22Rv1 (cell line): ENCODE measurements at regions not wholly inside any gene's neighbourhood (a gene's known extent, or its start where the extent isn't known, plus 50 kb on each side); places are given as distances from the start of the nearest gene placed in this dataset.

Experiments used
- H3K27ac ChIP-seq: fragments of 450-650 bp; 2 replicates; pipeline ENCODE4 v1.5.1; 2017
- ZFX ChIP-seq: fragments of 450-650 bp; IDR thresholded peaks from 2 replicates; pipeline ENCODE4 v1.6.1; 2017; ENCODE audit warnings: antibody characterized with exemption, borderline replicate concordance
- TF ChIP-seq, protein P1 (sequence below): fragments of 450-650 bp; IDR thresholded peaks from 2 replicates; pipeline ENCODE4 v1.5.1; 2017; ENCODE audit warnings: mild to moderate bottlenecking

GRCh38 chr4:166284221-166284620 is 411.2 kb downstream of the TLL1 start:
- no peak overlapping the region for H3K27ac ChIP-seq
- TF ChIP-seq ZFX = no peak
- TF ChIP-seq, protein P1, sequence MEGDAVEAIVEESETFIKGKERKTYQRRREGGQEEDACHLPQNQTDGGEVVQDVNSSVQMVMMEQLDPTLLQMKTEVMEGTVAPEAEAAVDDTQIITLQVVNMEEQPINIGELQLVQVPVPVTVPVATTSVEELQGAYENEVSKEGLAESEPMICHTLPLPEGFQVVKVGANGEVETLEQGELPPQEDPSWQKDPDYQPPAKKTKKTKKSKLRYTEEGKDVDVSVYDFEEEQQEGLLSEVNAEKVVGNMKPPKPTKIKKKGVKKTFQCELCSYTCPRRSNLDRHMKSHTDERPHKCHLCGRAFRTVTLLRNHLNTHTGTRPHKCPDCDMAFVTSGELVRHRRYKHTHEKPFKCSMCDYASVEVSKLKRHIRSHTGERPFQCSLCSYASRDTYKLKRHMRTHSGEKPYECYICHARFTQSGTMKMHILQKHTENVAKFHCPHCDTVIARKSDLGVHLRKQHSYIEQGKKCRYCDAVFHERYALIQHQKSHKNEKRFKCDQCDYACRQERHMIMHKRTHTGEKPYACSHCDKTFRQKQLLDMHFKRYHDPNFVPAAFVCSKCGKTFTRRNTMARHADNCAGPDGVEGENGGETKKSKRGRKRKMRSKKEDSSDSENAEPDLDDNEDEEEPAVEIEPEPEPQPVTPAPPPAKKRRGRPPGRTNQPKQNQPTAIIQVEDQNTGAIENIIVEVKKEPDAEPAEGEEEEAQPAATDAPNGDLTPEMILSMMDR = no peak

- H3K27ac ChIP-seq = no peak overlapping the region
- TF ChIP-seq, protein P1 = no peak
- TF ChIP-seq ZFX = no peak
These were observed 417.4 kb downstream of the TLL1 start for GRCh38 chr4:166290426-166290825.

DNA sequence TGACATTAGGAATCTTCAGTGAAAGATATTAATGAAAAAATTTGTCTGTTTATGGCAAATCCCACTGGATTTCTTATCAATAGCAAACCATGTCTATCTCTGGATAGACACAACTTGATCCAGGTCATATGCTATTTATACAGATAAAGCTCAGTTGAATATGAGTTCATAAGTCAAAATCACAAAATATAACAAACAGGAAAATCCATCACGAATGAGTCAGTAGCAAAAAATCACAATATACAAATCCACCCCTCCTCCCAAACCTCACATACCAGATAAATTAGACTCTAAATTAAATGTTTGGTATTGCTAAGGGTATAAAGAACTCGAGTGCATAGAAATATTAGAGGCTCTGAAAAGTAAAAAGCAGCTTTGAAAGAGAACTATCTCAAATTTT is 420.5 kb downstream of the TLL1 start:
- H3K27ac ChIP-seq = no peak overlapping the region
- no peak for TF ChIP-seq ZFX
- TF ChIP-seq, protein P1 = no peak

GRCh38 chr4:166301266-166301665 is 428.2 kb downstream of the TLL1 start:
- no peak overlapping the region for H3K27ac ChIP-seq
- no peak for TF ChIP-seq ZFX

DNA sequence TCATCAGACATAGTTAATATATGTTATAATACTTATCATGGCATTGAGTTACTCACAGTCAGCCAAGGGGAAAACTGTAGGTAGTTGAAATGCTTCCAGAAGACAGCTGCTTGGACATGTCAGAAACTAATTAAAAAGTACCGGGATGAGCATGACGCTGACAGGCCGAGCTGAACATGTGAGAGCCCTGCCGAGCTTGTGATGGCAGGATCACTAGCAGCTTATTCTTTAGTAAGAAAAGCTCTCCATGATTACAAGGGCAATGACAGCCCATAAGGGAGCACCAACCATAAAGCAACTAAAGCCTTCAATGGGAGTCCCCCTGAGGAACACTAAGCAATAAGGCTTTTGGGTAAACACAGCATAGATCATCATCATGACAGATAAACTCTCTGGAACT is 435.6 kb downstream of the TLL1 start:
- no peak for TF ChIP-seq ZFX
- TF ChIP-seq, protein P1 = no peak
- H3K27ac ChIP-seq = no peak overlapping the region

GRCh38 chr4:166309286-166309685 is 436.2 kb downstream of the TLL1 start:
- TF ChIP-seq ZFX = no peak
- TF ChIP-seq, protein P1 = no peak

DNA sequence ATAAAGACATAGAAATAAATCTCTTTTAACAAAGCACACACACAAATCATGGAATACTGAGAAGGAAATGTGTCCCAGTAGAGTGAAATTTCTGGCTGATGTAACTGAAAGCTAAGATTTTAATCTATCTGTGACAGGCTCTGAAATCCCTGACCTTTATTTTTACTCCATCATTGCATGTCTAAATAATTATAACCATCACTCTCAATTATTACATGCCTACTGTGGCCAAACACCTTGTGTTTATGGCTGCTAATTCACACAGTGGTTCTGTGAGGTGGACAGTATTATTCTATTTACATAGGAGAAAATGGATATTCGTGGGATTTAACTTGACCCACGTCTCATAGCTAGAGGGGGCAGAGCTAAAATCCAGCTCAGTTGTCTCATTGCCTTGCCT is 438.1 kb downstream of the TLL1 start:
- H3K27ac ChIP-seq = no peak overlapping the region
- no peak for TF ChIP-seq ZFX
- TF ChIP-seq, protein P1 = no peak

More at GRCh38 chr4:166309286-166309685, 436.2 kb downstream of the TLL1 start:
- no peak overlapping the region for H3K27ac ChIP-seq

DNA sequence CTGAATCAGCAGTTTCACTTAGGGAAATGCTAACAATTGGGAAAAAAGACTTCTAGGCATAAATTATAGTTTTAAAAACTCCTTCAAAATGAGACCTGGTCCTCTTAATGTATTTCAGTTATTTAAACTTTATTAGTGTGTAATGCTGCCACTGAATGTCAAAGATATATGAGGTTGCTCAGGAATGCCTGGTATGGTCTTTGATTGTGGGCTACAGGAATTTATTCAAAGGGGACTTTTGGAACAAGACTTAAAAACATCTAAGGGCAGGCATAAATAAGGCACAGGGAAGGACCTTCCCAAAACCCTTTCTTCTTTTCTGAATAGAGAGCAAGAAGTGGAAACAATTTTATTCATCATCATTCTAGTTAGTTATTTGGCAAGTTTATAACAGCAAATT is 439.1 kb downstream of the TLL1 start:
- H3K27ac ChIP-seq = no peak overlapping the region
- TF ChIP-seq, protein P1 = no peak
- no peak for TF ChIP-seq ZFX
